ENCODE measurements at regions not wholly inside any gene's neighbourhood (a gene's known extent, or its start where the extent isn't known, plus 50 kb on each side); places are given as distances from the start of the nearest gene placed in this dataset.

GRCh38 chr1:116316373-116316772, 56.7 kb upstream of the ATP1A1 start (continued):
- TF ChIP-seq POLR2AphosphoS5 (IDR thresholded peaks at IDR 0.05; ENCODE audit: low read depth, low read length) (no peak), FOXJ3 (CRISPR knock-in tag; IDR thresholded peaks at IDR 0.05) (no peak), ELF1 (IDR thresholded peaks at IDR 0.05) (no peak), SIN3A (IDR thresholded peaks at IDR 0.05; ENCODE audit: borderline replicate concordance, low read depth, low read length) (no peak)

GRCh38 chr1:116318897-116319296, 54.1 kb upstream of the ATP1A1 start:
- H3K79me2 ChIP-seq (ENCODE audit: insufficient read depth), result no peaks in the 10 kb centered on the region
- no peaks in the 10 kb centered on the region for H3K27me3 ChIP-seq (ENCODE audit: insufficient read depth)
- 68% methylated on average over 9 of the region's 9 CpGs for WGBS (ENCODE audit: low lambda C conversion rate)
- ChIA-PET CTCF (interaction anchor here (0.6 kb wide), 1 partner anchor 35 kb away, joined by 3 read pairs; no protein-coding TSS in a partner anchor), POLR2A (no interaction called here)
- DNase-seq, result no peak
- no peaks in the 10 kb centered on the region for H3K9me2 ChIP-seq
- no peaks in the 10 kb centered on the region for H3F3A ChIP-seq (replicated peaks; ENCODE audit: insufficient read depth)
- H2AFZ ChIP-seq (ENCODE audit: low read depth), result no peak overlapping the region
- H3K4me1 ChIP-seq (ENCODE audit: control insufficient read depth in 1 of 2, insufficient read depth in 2 of 2, low read depth in 1 of 2, low read length in 1 of 2), result no peaks in the 10 kb centered on the region; a peak in 2 of 4 replicates
- H3K27ac ChIP-seq (ENCODE audit: low read depth in 2 of 2, low read length in 1 of 2), result no peak overlapping the region
- H3K4me3 ChIP-seq (ENCODE audit: low read depth in 2 of 2, low read length in 1 of 2), result no peak overlapping the region
- no peaks in the 10 kb centered on the region for H3K36me3 ChIP-seq (replicated peaks in 1 of 2; ENCODE audit: control insufficient read depth in 1 of 2, insufficient read depth in 2 of 2, low read length in 1 of 2)
- no peaks in the 10 kb centered on the region for H4K20me1 ChIP-seq (ENCODE audit: insufficient read depth)
- no peak overlapping the region for H3K4me2 ChIP-seq
- H3K9me3 ChIP-seq, result no peaks in the 10 kb centered on the region
- H3K9ac ChIP-seq, result no peak overlapping the region
- no peak for TF ChIP-seq NFIC (IDR thresholded peaks at IDR 0.05; ENCODE audit: borderline replicate concordance)
- TF ChIP-seq GATA2 (CRISPR knock-in tag; IDR thresholded peaks at IDR 0.05), result no peak
- no peak for TF ChIP-seq FOXJ3 (CRISPR knock-in tag; IDR thresholded peaks at IDR 0.05)
- TF ChIP-seq ELF1 (IDR thresholded peaks at IDR 0.05), result no peak
- no peak for TF ChIP-seq JUND (IDR thresholded peaks at IDR 0.05)
- TF ChIP-seq REST (IDR thresholded peaks at IDR 0.05; ENCODE audit: low read depth, low read length), result no peak
- no peak for TF ChIP-seq IRF3 (IDR thresholded peaks at IDR 0.05; ENCODE audit: low read depth, low read length)
- TF ChIP-seq USF1 (IDR thresholded peaks at IDR 0.05; ENCODE audit: borderline replicate concordance, low read depth), result no peak
- no peak for TF ChIP-seq MAX (IDR thresholded peaks at IDR 0.05; ENCODE audit: low read depth)
- no peak for TF ChIP-seq NRF1 (IDR thresholded peaks at IDR 0.05; ENCODE audit: low read depth, low read length)
- TF ChIP-seq SIN3A (IDR thresholded peaks at IDR 0.05; ENCODE audit: borderline replicate concordance, low read depth, low read length), result no peak
- TF ChIP-seq CHD2 (IDR thresholded peaks at IDR 0.05; ENCODE audit: low read length, partially characterized antibody), result no peak
- TF ChIP-seq FOSL2 (IDR thresholded peaks at IDR 0.05; ENCODE audit: borderline replicate concordance, low read depth), result no peak
- no peak for TF ChIP-seq EP300 (IDR thresholded peaks at IDR 0.05; ENCODE audit: borderline replicate concordance in 1 of 2, low read depth in 1 of 2, low read length in 1 of 2)
- no peak for TF ChIP-seq GABPA (IDR thresholded peaks at IDR 0.05; ENCODE audit: low read depth)
- no peak for TF ChIP-seq PBX3 (IDR thresholded peaks at IDR 0.05)
- TF ChIP-seq RXRA (IDR thresholded peaks at IDR 0.05; ENCODE audit: borderline replicate concordance, low read depth), result no peak
- TF ChIP-seq YY1 (IDR thresholded peaks at IDR 0.05; ENCODE audit: low read depth), result no peak
- no peak for TF ChIP-seq TCF12 (IDR thresholded peaks at IDR 0.05)

Data from SK-N-SH (cell line).